Esophagus squamous epithelium (tissue), 5 donors: ENCODE measurements at regions not wholly inside any gene's neighbourhood (a gene's known extent, or its start where the extent isn't known, plus 50 kb on each side); places are given as distances from the start of the nearest gene placed in this dataset.

ENCODE experiments used
- DNase-seq: peaks from one replicate; lab custom pipeline; 2025; lab: John Stamatoyannopoulos, UW
- H3K27ac ChIP-seq, 4 donors: fragments of 200-600 bp; sonication (generic); one replicate each; pipeline ENCODE4 v1.5.1; 2016 to 2019; ENCODE audit warnings: mild to moderate bottlenecking in 1 of 4
- H3K27me3 ChIP-seq, 4 donors: fragments of 200-600 bp; sonication (generic); 1 replicate in 3 of 4; 2 replicates in 1 of 4; pipeline versions ENCODE4 v1.5.1 to v1.6.0; 2017 to 2021; ENCODE audit warnings: antibody characterized with exemption in 1 of 4
- H3K36me3 ChIP-seq, 3 donors: fragments of 200-600 bp; sonication (generic); one replicate each; pipeline ENCODE4 v1.5.1; 2016 to 2019
- H3K4me1 ChIP-seq, 3 donors: fragments of 200-600 bp; sonication (generic); one replicate each; pipeline ENCODE4 v1.5.1; 2017 to 2019
- H3K4me3 ChIP-seq, 4 donors: fragments of 200-600 bp; sonication (generic); 1 replicate in 3 of 4; 2 replicates in 1 of 4; pipeline ENCODE4 v1.5.1; 2016 to 2019; ENCODE audit warnings: mild to moderate bottlenecking in 2 of 4, moderate library complexity in 1 of 4
- H3K9me3 ChIP-seq, 3 donors: fragments of 200-600 bp; sonication (generic); one replicate each; pipeline ENCODE4 v1.5.1; 2016 to 2019
- POLR2A ChIP-seq, 4 donors: fragments of 450-650 bp; IDR thresholded peaks; one replicate each; pipeline ENCODE4 v1.6.1; 2017; ENCODE audit warnings: antibody characterized with exemption in 4 of 4, mild to moderate bottlenecking in 4 of 4, moderate library complexity in 3 of 4
- WGBS, 2 donors: methylation state at CpG; one replicate each; pipeline ENCODE4 v1.1.5; 2018; 5-methylcytosine and 5-hydroxymethylcytosine counted together
- intact Hi-C: fragments of 100-400 bp; cut with DNase I; formaldehyde crosslinking; loops from one replicate; pipeline ENCODE4 v1.15.0; 2022
- TF ChIP-seq, protein P1 (sequence below), 6 experiments: fragments of 450-650 bp in 4 of 6; fragments of 200-600 bp in 2 of 6; sonication (generic) in 2 of 6; IDR thresholded peaks; one replicate each; pipeline ENCODE4 v1.5.1; 2016 to 2019; ENCODE audit warnings: antibody characterized with exemption in 6 of 6, mild to moderate bottlenecking in 4 of 6, moderate library complexity in 4 of 6
- donor health status: DM: yes; HTN: yes; CAD: no.

DNA sequence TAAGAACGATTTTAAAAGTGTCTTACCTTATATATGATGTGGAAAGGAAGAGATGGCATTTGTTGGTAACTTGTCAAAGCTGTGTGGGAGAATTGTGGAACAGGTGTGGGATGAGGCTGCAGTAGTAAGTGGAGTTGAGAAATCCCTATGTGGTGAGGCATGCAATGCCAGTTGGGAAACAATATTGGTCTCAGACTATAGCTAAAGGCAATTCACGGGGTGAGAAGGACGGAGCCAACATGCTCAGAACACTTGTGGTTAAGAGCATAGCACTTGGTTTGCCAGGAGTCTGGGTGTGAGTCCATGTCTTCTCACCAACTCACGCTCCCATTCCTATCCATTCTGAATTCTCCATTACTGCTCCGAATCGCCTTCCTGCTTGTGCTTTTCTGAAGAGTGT lies 615.6 kb upstream of the ADAMTS9 start:
- no peak for DNase-seq
- WGBS, 2 donors, result 71 to 82% methylated on average over 5 to 6 of the region's 6 CpGs

DNA sequence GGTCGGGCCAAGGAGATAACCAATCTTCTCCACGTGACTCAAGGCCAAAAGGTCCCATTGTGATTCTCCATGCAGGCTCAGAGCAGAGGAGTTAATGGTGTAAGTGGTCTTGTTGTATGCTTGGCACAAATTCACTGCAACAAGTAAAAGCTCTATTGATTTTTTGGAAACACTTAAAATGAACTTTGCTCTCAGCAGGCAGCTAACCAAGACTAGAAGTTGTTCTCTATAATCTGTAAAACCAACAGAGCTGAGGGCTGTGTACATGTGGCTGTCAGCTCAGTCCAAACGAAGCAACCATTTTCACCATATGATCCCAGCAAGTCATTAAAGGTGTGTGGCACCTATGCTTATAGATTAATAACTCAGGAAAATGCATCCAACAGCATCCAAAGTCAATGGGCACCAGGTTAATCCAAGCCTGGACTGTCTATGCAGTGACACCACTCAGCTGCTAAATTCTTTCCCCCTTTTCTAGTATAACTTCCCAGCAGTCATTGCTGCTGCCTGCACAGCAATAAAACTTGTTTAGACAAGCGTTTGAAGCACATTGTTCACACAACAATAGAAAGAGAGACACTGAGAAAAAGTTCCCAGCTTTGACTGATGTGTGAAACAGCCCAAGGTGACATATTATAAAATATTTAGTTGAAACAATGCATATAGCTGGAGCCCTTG lies 603.8 kb upstream of the ADAMTS9 start:
- TF ChIP-seq POLR2A (IDR thresholded peaks at IDR 0.05), result no peak
- TF ChIP-seq, protein P1, sequence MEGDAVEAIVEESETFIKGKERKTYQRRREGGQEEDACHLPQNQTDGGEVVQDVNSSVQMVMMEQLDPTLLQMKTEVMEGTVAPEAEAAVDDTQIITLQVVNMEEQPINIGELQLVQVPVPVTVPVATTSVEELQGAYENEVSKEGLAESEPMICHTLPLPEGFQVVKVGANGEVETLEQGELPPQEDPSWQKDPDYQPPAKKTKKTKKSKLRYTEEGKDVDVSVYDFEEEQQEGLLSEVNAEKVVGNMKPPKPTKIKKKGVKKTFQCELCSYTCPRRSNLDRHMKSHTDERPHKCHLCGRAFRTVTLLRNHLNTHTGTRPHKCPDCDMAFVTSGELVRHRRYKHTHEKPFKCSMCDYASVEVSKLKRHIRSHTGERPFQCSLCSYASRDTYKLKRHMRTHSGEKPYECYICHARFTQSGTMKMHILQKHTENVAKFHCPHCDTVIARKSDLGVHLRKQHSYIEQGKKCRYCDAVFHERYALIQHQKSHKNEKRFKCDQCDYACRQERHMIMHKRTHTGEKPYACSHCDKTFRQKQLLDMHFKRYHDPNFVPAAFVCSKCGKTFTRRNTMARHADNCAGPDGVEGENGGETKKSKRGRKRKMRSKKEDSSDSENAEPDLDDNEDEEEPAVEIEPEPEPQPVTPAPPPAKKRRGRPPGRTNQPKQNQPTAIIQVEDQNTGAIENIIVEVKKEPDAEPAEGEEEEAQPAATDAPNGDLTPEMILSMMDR (IDR thresholded peaks at IDR 0.05), result no peak
- Histone ChIP-seq H3K27ac (no peak overlapping the region), H3K4me3 (no peak overlapping the region), H3K27me3 (no peaks in the 10 kb centered on the region), H3K36me3 (no peaks in the 10 kb centered on the region), H3K9me3 (no peaks in the 10 kb centered on the region), H3K4me1 (no peaks in the 10 kb centered on the region)
- no peak for DNase-seq
- WGBS, 2 donors, result 12 to 45% methylated on average over 2 to 4 of the region's 4 CpGs
- intact Hi-C loops, result no loop called here

More for the DNA sequence above, 615.6 kb upstream of the ADAMTS9 start:
- H3K27me3 ChIP-seq, result no peaks in the 10 kb centered on the region
- intact Hi-C loops, result no loop called here
- H3K4me1 ChIP-seq, result no peaks in the 10 kb centered on the region
- H3K36me3 ChIP-seq, result no peaks in the 10 kb centered on the region
- H3K9me3 ChIP-seq, result no peaks in the 10 kb centered on the region
- H3K4me3 ChIP-seq, result no peak overlapping the region
- H3K27ac ChIP-seq, result no peak overlapping the region
- TF ChIP-seq POLR2A (IDR thresholded peaks at IDR 0.05), result no peak
- TF ChIP-seq, protein P1 (IDR thresholded peaks at IDR 0.05), result no peak

DNA sequence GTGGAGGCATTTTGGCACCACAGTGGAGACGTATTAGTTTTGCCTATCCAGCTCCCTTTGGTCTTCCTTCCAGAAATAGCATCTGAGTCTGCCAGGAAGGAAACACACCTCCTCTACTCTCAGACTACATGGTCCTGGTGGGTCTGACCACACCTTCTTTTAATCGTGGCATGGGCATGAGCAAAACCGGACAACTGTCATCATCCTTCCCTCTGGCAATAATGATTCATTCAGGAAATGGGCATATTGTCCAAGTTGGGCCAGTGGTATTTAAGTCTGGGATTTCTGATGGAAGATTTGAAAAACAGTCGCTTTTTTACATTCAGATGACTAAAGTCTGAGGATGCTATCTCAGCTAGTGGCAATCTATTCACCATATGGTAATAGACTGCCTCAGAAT lies 601.0 kb upstream of the ADAMTS9 start:
- Histone ChIP-seq H3K9me3 (no peaks in the 10 kb centered on the region), H3K27me3 (peaks cover 0 to 4% (median 0%) of the 10 kb centered on the region in 4 donors), H3K36me3 (no peaks in the 10 kb centered on the region), H3K27ac (no peak overlapping the region), H3K4me1 (no peaks in the 10 kb centered on the region), H3K4me3 (no peak overlapping the region)
- no peak for DNase-seq
- intact Hi-C loops, result no loop called here
- 54 to 70% methylated on average over 4 of the region's 4 CpGs for WGBS, 2 donors
- TF ChIP-seq, protein P1 (IDR thresholded peaks at IDR 0.05), result no peak
- TF ChIP-seq POLR2A (IDR thresholded peaks at IDR 0.05), result no peak

DNA sequence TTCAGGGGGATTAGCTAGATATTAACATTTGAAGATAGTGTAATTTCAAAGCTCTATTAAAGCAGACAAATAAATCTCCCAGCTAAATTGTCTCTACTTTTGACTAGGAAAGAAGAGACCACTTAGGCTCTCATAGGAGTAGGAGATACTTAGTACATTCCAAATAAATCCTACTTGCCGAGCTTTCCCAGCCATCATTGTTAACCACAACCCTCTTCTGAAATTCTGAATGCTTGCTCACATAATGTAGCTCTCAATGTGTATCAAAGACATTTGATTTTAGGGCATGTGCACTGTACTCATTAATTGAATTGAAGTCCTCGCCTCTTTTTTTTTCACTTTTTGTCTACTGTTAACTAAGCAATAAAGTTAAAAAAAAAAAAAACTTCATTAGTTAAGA lies 598.2 kb upstream of the ADAMTS9 start:
- Histone ChIP-seq H3K4me1 (no peaks in the 10 kb centered on the region), H3K27ac (no peak overlapping the region), H3K4me3 (no peak overlapping the region), H3K9me3 (no peaks in the 10 kb centered on the region), H3K27me3 (peaks cover 0 to 6% (median 0%) of the 10 kb centered on the region in 4 donors), H3K36me3 (no peaks in the 10 kb centered on the region)
- 71% methylated on average over 2 of the region's 2 CpGs for WGBS, 2 donors
- intact Hi-C loops, result no loop called here
- no peak for DNase-seq
- TF ChIP-seq POLR2A (IDR thresholded peaks at IDR 0.05), result no peak
- TF ChIP-seq, protein P1 (IDR thresholded peaks at IDR 0.05), result no peak

DNA sequence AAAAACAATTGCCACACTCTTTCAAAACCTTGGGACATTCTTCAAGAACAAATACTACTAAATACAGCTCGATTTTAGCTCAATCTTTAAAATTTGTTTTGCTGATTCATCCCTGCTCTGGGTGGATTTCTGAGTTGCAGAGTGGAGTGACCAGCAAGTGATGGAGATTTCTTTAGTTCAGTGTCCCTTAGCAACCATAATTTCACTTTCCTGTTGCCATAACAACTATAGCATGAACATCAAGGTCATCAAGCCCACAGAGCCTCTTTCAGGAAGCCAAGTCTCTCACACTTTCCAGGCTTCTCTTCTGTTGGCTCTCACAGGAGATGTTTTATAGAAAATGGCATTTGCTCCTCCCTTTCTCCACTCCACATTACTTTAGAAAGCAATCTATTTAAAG lies 597.2 kb upstream of the ADAMTS9 start:
- H3K9me3 ChIP-seq, result no peaks in the 10 kb centered on the region
- WGBS, 2 donors, result 10 to 19% methylated on average over 1 of the region's 1 CpG
- H3K4me1 ChIP-seq, result no peaks in the 10 kb centered on the region
- TF ChIP-seq POLR2A (IDR thresholded peaks at IDR 0.05), result no peak
- TF ChIP-seq, protein P1 (IDR thresholded peaks at IDR 0.05), result no peak
- H3K27me3 ChIP-seq, result peaks cover 0 to 6% (median 0%) of the 10 kb centered on the region in 4 donors
- DNase-seq, result no peak
- no peak overlapping the region for H3K27ac ChIP-seq
- H3K36me3 ChIP-seq, result no peaks in the 10 kb centered on the region
- intact Hi-C loops, result no loop called here
- H3K4me3 ChIP-seq, result no peak overlapping the region
